ENCODE measurements at regions not wholly inside any gene's neighbourhood (a gene's known extent, or its start where the extent isn't known, plus 50 kb on each side); places are given as distances from the start of the nearest gene placed in this dataset.

- TF ChIP-seq CTCF (IDR thresholded peaks at IDR 0.05; ENCODE audit: insufficient read depth, low read depth, low read length) (no peak), EZH2 (IDR thresholded peaks at IDR 0.05; ENCODE audit: insufficient read depth, low read length) (no peak)
Measured at GRCh38 chr2:134774786-134775641, 56.2 kb upstream of the TMEM163 start.
